Parathyroid adenoma (tissue), 2 donors: ENCODE measurements at regions not wholly inside any gene's neighbourhood (a gene's known extent, or its start where the extent isn't known, plus 50 kb on each side); places are given as distances from the start of the nearest gene placed in this dataset.

ENCODE experiments used
- H2AFZ ChIP-seq: fragments of 300-600 bp; sonication (generic); one replicate; pipeline ENCODE4 v1.7.0; 2017; ENCODE audit warnings: antibody characterized with exemption, mild to moderate bottlenecking
- H3K27ac ChIP-seq: fragments of 300-600 bp; sonication (generic); one replicate; pipeline ENCODE4 v1.7.0; 2017
- H3K27me3 ChIP-seq: fragments of 300-600 bp; sonication (generic); one replicate; pipeline ENCODE4 v1.7.0; 2017; ENCODE audit warnings: low read length; ENCODE audit not compliant: control insufficient read depth, insufficient read depth
- H3K36me3 ChIP-seq: fragments of 300-600 bp; sonication (generic); one replicate; pipeline ENCODE4 v1.7.0; 2017; ENCODE audit warnings: low read length; ENCODE audit not compliant: control insufficient read depth, insufficient read depth
- H3K4me1 ChIP-seq: fragments of 300-600 bp; sonication (generic); one replicate; pipeline ENCODE4 v1.7.0; 2017; ENCODE audit warnings: control low read depth
- H3K4me2 ChIP-seq: fragments of 300-600 bp; sonication (generic); one replicate; pipeline ENCODE4 v1.7.0; 2017; ENCODE audit warnings: low read length
- H3K4me3 ChIP-seq: fragments of 300-600 bp; sonication (generic); one replicate; pipeline ENCODE4 v1.7.0; 2017; ENCODE audit warnings: low read depth, low read length
- H3K79me2 ChIP-seq: fragments of 300-600 bp; sonication (generic); one replicate; pipeline ENCODE4 v1.7.0; 2017; ENCODE audit warnings: control low read depth
- H3K9ac ChIP-seq: fragments of 300-600 bp; sonication (generic); one replicate; pipeline ENCODE4 v1.7.0; 2017; ENCODE audit warnings: mild to moderate bottlenecking
- H3K9me3 ChIP-seq: fragments of 300-600 bp; sonication (generic); one replicate; pipeline ENCODE4 v1.7.0; 2017; ENCODE audit warnings: low read length; ENCODE audit not compliant: control insufficient read depth
- CTCF ChIP-seq: fragments of 300-600 bp; sonication (generic); IDR thresholded peaks from one replicate; pipeline ENCODE4 v1.7.0; 2017; ENCODE audit warnings: antibody characterized with exemption, mild to moderate bottlenecking
- donor health status: primary hyperparathyroidism.

DNA sequence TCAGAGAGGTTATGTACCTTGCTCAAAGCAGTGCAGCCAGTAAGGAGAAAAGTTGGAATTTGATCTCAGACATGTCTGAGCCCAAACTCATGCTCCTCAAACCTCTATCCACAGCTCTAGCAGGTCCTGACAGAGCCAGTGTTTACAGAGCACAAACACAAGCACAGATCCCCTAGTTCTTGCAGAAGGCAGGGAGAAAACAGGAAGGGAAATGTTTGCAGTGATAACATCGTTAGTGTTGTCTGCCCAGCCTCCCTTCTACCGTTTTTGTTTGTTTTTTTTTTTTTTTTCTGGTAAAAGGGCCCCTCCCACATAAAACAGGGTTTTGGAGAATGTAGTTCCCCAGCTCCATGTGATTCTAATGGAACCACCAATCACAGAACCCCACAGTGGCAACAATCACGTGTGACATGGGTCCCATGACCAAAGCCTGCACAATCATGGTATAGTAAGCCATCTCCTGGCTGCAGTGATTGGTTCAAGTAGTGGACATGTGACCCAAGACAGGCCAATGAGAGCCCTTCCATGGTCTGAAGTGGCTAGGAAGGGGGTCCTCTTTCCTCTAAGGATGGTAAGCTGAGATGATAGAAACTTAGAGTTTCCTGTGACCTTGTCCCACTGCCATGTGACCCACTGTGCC, 513.4 kb downstream of the MED13L start:
- no peak overlapping the region for H3K4me3 ChIP-seq
- H3K9me3 ChIP-seq, result no peaks in the 10 kb centered on the region
- TF ChIP-seq CTCF, result no peak
- H3K4me1 ChIP-seq, result no peaks in the 10 kb centered on the region
- no peak overlapping the region for H3K27ac ChIP-seq
- no peaks in the 10 kb centered on the region for H3K79me2 ChIP-seq
- H3K27me3 ChIP-seq, result no peaks in the 10 kb centered on the region
- H3K36me3 ChIP-seq, result no peaks in the 10 kb centered on the region
- H3K9ac ChIP-seq, result no peak overlapping the region
- no peak overlapping the region for H2AFZ ChIP-seq
- no peak overlapping the region for H3K4me2 ChIP-seq

GRCh38 chr12:115763376-115763775, 514.1 kb downstream of the MED13L start:
- H3K27me3 ChIP-seq, result no peaks in the 10 kb centered on the region
- H3K9ac ChIP-seq, result no peak overlapping the region
- no peak overlapping the region for H2AFZ ChIP-seq
- no peaks in the 10 kb centered on the region for H3K79me2 ChIP-seq
- H3K36me3 ChIP-seq, result no peaks in the 10 kb centered on the region
- no peak overlapping the region for H3K27ac ChIP-seq
- no peak overlapping the region for H3K4me3 ChIP-seq
- no peak overlapping the region for H3K4me2 ChIP-seq
- H3K9me3 ChIP-seq, result no peaks in the 10 kb centered on the region
- no peak for TF ChIP-seq CTCF
- no peaks in the 10 kb centered on the region for H3K4me1 ChIP-seq

DNA sequence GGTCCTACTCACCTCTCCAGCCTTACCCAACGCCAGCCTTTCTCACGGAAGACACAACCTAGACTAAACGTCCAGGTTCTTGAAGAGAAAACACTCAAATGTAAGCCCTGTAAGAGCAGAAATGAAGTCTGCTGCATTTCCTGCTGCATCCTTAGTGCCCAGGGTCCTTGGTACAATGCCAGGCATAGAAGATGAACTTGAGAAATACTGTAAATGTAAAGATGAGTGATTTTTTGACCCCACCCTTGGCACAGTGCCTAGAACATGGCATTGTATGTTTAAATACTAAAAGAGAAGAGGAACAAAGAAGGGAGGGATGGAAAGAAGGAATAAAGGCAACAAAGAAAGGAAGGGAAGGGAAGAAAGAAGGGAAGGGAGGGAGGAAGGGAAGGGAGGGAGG, 514.6 kb downstream of the MED13L start:
- Histone ChIP-seq H3K4me2 (no peak overlapping the region), H3K79me2 (no peaks in the 10 kb centered on the region), H3K27ac (no peak overlapping the region), H3K27me3 (no peaks in the 10 kb centered on the region), H2AFZ (no peak overlapping the region), H3K4me3 (no peak overlapping the region), H3K9me3 (no peaks in the 10 kb centered on the region), H3K36me3 (no peaks in the 10 kb centered on the region), H3K4me1 (no peaks in the 10 kb centered on the region), H3K9ac (no peak overlapping the region)
- TF ChIP-seq CTCF, result no peak

GRCh38 chr12:115761784-115762183, 515.7 kb downstream of the MED13L start:
- no peak overlapping the region for H3K4me3 ChIP-seq
- no peaks in the 10 kb centered on the region for H3K36me3 ChIP-seq
- H3K4me1 ChIP-seq, result no peaks in the 10 kb centered on the region
- H3K9me3 ChIP-seq, result no peaks in the 10 kb centered on the region
- no peaks in the 10 kb centered on the region for H3K79me2 ChIP-seq
- H3K27ac ChIP-seq, result no peak overlapping the region
- no peak overlapping the region for H3K9ac ChIP-seq
- H3K27me3 ChIP-seq, result peaks cover 4% of the 10 kb centered on the region
- TF ChIP-seq CTCF, result no peak
- H2AFZ ChIP-seq, result no peak overlapping the region
- no peak overlapping the region for H3K4me2 ChIP-seq

GRCh38 chr12:115760231-115760630, 517.3 kb downstream of the MED13L start:
- Histone ChIP-seq H3K27me3 (peaks cover 7% of the 10 kb centered on the region), H3K4me2 (no peak overlapping the region)
- no peak for TF ChIP-seq CTCF

More at GRCh38 chr12:115760231-115760630, 517.3 kb downstream of the MED13L start:
- Histone ChIP-seq H3K9me3 (no peaks in the 10 kb centered on the region), H3K27ac (no peak overlapping the region), H2AFZ (no peak overlapping the region), H3K36me3 (no peaks in the 10 kb centered on the region), H3K4me1 (no peaks in the 10 kb centered on the region), H3K9ac (no peak overlapping the region), H3K4me3 (no peak overlapping the region), H3K79me2 (no peaks in the 10 kb centered on the region)
